NCI-H1436 (cell line): ENCODE measurements at regions not wholly inside any gene's neighbourhood (a gene's known extent, or its start where the extent isn't known, plus 50 kb on each side); places are given as distances from the start of the nearest gene placed in this dataset.
"Not testable (repeated sequence)": the region's sequence is repeated elsewhere in the genome, so short reads cannot be mapped to it uniquely, and the experiment has no call there.

Experiments
- DNase-seq: peaks from one replicate; lab custom pipeline; 2025; lab: John Stamatoyannopoulos, UW

DNA sequence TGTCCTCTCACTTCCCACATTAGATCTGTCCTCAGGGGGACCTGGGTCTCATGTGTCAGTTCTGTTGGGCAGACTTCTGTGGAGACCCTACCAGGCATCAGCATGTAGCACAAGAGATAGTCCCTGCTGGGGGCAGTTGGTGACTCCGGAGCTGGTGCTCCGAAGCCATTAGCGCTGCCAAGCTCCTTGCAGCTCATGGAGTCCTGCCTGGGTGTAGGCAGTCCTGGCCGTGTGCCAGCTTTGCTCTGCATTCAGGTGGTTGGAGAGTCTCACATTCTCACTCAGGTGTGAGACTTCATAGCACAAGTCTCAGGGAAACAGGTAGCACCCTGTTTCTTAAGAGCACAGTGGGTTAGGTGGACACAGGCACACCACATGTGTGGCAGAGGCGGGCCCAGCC lies 202.3 kb downstream of the LIPI start:
- DNase-seq, result not testable (repeated sequence)

DNA sequence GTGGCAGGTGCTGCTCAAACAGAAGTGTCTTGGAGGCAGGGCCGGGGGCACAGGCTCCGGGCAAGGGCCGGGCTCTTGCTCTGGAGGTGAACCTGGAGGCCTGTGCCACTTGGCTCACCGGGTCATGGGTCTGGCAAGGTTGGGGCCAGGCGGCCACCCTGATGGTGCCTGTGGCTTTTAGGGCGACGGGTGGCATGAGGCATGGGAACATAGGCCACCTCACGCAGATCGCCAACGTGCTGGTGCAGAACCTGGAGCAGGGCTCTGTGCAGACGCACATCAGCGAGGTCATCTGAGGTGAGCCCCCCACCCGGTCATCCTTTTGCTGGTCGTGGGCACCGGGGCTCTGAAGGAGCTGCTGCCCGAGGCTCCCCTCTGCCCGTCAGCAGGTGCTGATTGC lies 202.7 kb downstream of the LIPI start:
- DNase-seq, result not testable (repeated sequence)

GRCh38 chr21:14006144-14006543 lies 204.6 kb downstream of the LIPI start:
- not testable (repeated sequence) for DNase-seq

DNA sequence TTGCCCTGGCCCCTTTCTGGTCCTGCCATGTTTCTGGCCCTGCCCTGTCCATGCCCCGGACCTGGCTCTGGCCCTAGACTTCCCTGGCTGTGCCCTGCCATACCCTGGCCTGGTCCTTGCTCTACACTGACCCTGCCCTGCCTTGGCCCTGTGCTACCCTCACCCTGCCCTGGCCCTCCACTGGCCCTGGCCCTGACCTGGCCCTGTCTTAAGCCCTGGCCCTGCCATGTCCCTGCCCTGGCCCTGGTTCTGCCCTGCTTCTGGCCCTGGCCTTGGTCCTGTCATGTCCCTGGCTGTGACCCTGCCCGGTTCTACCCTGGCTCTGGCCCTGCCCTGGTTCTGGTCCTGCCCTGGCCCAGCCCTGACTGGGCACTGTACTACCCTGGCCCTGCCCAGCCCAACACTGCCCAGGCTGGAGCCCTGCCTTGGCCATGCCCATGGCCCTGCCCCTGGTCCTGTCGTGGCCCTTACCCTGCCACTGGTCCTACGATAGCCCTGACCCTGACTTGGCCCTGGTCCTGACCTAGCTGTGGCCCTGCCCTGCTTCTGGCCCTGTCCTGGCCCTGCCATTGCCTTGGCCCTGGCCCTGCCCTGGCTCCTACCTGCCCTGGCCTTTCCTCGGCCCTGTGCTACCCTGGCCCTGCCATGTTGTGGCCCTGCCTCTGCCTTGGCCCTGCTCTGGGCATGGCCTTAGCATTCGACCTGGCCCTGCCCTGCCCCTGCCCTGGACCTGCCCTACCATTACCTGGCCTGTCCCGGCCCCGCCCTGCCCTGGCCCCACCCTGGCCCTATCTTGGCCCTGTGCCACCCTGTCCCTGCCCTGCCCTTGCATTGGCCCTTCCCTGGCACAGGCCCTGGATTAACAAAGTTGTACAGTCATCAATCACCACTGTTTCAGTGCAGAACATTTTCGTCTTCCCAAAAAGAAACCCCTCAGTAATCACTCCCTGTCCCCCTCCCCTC lies 223.5 kb downstream of the LIPI start:
- not testable (repeated sequence) for DNase-seq

GRCh38 chr21:13985865-13986863 lies 224.6 kb downstream of the LIPI start:
- DNase-seq, result not testable (repeated sequence)

DNA sequence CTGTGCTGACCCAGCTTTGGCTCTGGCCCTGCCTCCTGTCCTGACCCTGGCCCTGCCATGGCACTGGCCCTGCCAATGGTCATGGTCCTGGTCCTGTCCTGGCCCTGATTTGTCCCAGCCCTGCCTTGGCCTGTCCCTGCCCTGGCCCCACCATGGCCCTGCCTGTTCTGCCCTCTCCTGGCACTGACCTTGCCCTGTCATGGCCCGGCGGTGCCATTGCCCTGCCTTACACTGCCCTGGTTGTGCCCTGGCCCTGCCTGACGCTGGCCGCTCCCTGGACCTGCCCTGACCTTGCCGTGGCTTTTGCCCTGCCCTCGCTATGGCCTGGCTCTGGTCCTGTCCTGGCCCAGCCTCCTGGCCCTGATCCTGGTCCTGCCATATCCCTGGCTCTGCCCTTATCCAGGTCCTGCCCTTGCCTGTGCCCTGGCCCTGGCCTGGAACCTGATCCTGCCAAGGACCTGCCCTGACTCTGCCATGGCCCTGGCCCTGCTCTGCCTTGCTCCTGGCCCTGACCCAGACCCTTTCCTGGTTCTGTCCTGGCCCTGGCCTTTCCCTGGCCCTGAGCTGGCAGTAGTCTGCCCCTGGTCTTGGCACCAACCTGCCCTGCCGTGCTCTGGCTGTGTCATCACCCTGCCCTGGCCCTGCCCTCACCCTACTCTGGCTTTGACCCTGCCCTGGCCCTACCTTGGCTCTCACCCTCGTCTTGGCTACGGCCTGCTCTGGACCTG lies 225.5 kb downstream of the LIPI start:
- not testable (repeated sequence) for DNase-seq

DNA sequence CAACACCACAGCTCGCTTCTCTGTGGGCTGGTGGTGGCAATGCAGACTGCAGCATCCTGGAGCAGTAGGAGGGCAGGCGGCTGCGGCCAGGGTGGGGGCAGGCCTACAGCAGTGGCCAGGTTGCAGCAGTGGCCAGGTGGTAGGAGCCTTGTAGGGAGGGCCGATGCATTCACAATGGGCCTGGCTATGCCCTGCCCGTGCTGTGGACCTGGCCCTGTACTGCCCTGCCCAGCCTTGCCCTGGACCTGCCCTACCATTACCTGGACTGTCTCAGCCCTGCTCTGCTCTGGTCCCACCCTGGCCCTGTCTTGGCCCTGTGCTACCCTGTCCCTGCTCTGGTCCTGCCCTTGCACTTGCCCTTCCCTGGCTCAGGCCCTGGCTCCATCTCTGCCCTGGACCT lies 226.0 kb downstream of the LIPI start:
- DNase-seq, result not testable (repeated sequence)

- DNase-seq, result not testable (repeated sequence)
Measured at GRCh38 chr21:13981176-13982087, 229.3 kb downstream of the LIPI start.

GRCh38 chr21:13980115-13980662 lies 230.6 kb downstream of the LIPI start:
- peak; percentile 26 for DNase-seq

- DNase-seq, result not testable (repeated sequence)
Measured at GRCh38 chr21:13979608-13980007, 231.1 kb downstream of the LIPI start.

DNA sequence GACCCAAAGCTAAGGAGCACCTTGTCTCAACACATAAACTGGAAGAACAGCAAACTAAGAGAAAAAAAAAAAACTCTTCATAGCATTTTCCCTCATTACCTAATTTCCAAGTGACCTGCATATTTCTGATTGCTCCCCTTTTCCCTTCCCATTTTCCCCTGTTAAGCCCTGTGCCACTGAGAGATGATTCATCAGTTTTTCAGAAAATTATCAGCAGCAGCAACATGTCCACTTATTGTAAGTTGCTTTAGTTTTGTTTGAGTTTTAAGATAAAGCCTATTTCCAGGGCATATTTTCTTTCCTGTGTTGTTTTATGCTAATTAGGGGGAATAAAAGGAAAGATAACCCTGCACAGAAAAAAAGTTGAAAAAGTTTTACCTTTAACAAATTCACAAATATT lies 236.2 kb downstream of the LIPI start:
- not testable (repeated sequence) for DNase-seq

DNA sequence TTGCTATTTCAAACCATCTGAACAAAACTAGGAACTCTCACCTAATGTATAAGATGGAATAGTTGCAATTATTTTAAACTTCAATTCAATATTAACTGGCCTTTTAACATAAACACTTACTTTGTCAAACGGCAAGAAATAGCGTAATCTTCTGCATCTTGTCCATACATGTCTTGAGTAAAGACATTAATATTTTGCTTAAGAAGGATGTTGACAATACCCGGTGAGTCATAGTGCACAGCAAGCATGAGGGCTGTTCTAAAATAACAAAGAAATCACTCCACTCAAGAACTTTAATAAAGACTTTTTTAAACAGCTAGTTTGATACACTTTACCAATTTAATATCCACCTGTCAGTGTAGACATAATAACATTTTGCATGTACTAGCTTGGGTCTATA lies 240.9 kb downstream of the LIPI start:
- not testable (repeated sequence) for DNase-seq

- not testable (repeated sequence) for DNase-seq
Measured at GRCh38 chr21:13969002-13969401, 241.8 kb downstream of the LIPI start.

GRCh38 chr21:13963259-13963658 lies 247.5 kb downstream of the LIPI start:
- DNase-seq, result not testable (repeated sequence)

DNA sequence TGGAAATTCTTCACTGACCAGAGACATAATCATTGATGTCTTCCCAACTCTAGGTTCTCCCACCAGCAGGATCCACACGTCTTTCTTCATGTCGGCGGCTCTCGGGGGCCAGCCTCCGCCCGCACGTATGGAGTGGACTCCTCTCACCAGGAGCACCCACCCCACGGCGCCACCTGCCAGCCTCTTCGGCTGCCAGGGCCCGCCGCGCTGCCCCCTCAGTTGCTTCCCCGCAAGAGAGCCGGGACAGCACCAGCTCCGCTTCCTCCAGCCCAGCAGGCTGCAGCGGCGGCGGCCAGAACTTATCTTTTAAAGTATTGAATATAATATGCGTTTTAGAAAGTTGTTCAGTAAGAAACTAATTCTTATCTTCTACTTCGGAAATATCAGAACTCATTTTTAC lies 273.5 kb downstream of the LIPI start:
- no peak for DNase-seq

DNA sequence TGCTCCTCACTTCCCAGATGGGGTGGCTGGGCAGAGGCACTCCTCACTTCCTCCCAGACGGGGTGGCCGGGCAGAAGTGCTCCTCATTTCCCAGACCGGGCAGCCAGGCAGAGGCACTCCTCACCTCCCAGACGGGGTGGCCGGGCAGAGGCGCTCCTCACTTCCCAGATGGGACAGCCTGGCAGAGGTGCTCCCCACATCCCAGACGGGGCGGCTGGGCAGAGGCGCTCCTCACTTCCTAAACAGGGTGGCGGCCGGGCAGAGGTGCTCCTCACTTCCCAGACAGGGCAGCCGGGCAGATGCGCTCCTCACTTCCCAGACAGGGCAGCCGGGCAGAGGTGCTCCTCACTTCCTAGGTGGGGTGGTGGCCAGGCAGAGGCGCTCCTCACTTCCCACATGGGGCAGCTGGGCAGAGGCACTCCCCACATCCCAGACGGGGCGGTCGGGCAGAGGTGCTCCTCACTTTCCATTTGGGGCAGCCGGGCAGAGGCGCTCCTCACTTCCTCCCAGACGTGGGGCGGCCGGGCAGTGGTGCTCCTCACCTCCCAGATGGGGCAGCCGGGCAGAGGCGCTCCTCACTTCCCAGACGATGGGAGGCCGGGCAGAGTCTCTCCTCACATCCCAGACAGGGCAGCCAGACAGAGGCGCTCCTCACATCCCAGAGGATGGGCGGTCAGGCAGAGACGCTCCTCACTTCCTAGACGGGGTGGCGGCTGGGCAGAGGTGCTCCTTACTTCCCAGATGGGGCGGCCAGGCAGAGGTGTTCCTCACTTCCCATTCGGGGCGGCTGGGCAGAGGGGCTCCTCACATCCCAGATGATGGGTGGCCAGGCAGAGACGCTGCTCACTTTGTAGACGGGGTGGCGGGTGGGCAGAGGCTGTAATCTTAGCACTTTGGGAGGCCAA lies 274.5 kb downstream of the LIPI start:
- DNase-seq, result not testable (repeated sequence)

DNA sequence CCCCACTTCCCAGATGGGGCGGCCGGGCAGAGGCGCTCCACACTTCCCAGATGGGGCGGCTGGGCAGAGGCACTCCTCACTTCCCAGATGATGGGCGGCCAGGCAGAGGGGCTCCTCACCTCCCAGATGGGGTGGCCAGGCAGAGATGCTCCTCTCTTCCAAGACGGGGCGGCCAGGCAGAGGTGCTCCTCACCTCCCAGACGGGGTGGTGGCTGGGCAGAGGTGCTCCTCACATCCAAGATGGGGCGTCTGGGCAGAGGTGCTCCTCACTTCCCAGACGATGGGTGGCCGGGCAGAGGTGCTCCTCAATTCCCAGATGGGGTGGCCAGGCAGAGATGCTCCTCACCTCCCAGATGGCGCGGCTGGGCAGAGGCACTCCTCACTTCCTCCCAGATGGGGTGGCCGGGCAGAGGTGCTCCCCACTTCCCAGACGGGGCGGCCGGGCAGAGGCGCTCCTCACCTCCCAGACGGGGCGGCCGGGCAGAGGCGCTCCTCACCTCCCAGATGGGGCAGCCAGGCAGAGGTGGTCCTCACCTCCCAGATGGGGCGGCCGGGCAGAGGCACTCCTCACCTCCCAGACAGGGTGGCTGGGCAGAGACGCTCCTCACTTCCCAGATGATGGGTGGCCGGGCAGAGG lies 275.2 kb downstream of the LIPI start:
- DNase-seq, result not testable (repeated sequence)

GRCh38 chr21:13934887-13935342 lies 275.8 kb downstream of the LIPI start:
- DNase-seq, result not testable (repeated sequence)
